IMR-90 (cell line): ENCODE measurements at regions not wholly inside any gene's neighbourhood (a gene's known extent, or its start where the extent isn't known, plus 50 kb on each side); places are given as distances from the start of the nearest gene placed in this dataset.

Experiments used
- ATAC-seq: fragments of 200-7000 bp; cut with Tn5 transposase; 2 replicates; pipeline ENCODE4 v1.9.1; 2020; ENCODE audit warnings: low read depth, mild to moderate bottlenecking, moderate library complexity
- BruUV-seq: library from RNA; stranded (reverse); fragments of 400-500 nt; replicated peaks from 2 replicates; lab custom pipeline; 2021; lab: Mats Ljungman, UMichigan
- CTCF ChIA-PET: fragments of 300-600 bp; formaldehyde crosslinking; extraction: SDS; loops from one replicate; lab custom pipeline; 2021; ENCODE audit warnings: antibody characterized with exemption; lab: Yijun Ruan, JAX
- POLR2A ChIA-PET: fragments of 300-600 bp; sonication (Branson Sonifier 250); formaldehyde crosslinking; loops from one replicate; lab custom pipeline; 2022; ENCODE audit warnings: antibody characterized with exemption; ENCODE audit not compliant: unreplicated experiment; lab: Charles Lee
- DNase-seq: peaks from one replicate; pipeline ENCODE4 v3.0.0; 2013
- H2AFZ ChIP-seq: replicated peaks from 2 replicates; pipeline ENCODE3; 2013; ENCODE audit warnings: low read length, mild to moderate bottlenecking; ENCODE audit not compliant: poor library complexity
- H2AK5ac ChIP-seq: 2 replicates; pipeline ENCODE4 v1.6.1; 2013; ENCODE audit warnings: low read depth, low read length, inconsistent platforms
- H2AK9ac ChIP-seq: replicated peaks from 2 replicates; pipeline ENCODE3; 2013; ENCODE audit warnings: mild to moderate bottlenecking, low read depth, low read length, moderate library complexity; ENCODE audit not compliant: poor library complexity
- H2BK120ac ChIP-seq: 2 replicates; pipeline ENCODE4 v1.6.1; 2013; ENCODE audit warnings: low read depth, low read length, inconsistent platforms
- H2BK15ac ChIP-seq: 3 replicates; pipeline ENCODE4 v1.6.1; 2013; ENCODE audit warnings: low read depth, low read length, inconsistent platforms
- H2BK20ac ChIP-seq: 2 replicates; pipeline ENCODE4 v1.6.1; 2013; ENCODE audit warnings: low read depth, mild to moderate bottlenecking, inconsistent platforms, low read length, moderate library complexity
- H2BK5ac ChIP-seq: 2 replicates; pipeline ENCODE4 v1.6.1; 2013; ENCODE audit warnings: mild to moderate bottlenecking, low read depth, low read length, inconsistent platforms; ENCODE audit not compliant: poor library complexity, severe bottlenecking
- H3K14ac ChIP-seq: replicated peaks from 2 replicates; pipeline ENCODE4 v1.6.1; 2013; ENCODE audit warnings: low read depth, low read length, inconsistent platforms
- H3K18ac ChIP-seq: 2 replicates; pipeline ENCODE4 v1.6.1; 2013; ENCODE audit warnings: low read depth, low read length, control low read depth
- H3K23ac ChIP-seq: 2 replicates; pipeline ENCODE4 v1.6.1; 2013; ENCODE audit warnings: low read depth, low read length, inconsistent platforms
- H3K27ac ChIP-seq: 2 replicates; pipeline ENCODE4 v1.5.1; 2013; ENCODE audit warnings: mild to moderate bottlenecking, control low read depth, low read length; ENCODE audit not compliant: insufficient read depth
- H3K27me3 ChIP-seq: 2 replicates; pipeline ENCODE4 v1.6.1; 2013; ENCODE audit warnings: low read length; ENCODE audit not compliant: control insufficient read depth, insufficient read depth
- H3K36me3 ChIP-seq: 2 replicates; pipeline ENCODE4 v1.6.1; 2013; ENCODE audit warnings: low read length, mixed read lengths; ENCODE audit not compliant: control insufficient read depth, insufficient read depth
- H3K4ac ChIP-seq: 2 replicates; pipeline ENCODE4 v1.6.1; 2013; ENCODE audit warnings: low read depth, low read length, inconsistent platforms
- H3K4me1 ChIP-seq: 2 replicates; pipeline ENCODE4 v1.6.1; 2013; ENCODE audit warnings: low read length, mixed read lengths; ENCODE audit not compliant: control insufficient read depth, insufficient read depth
- H3K4me2 ChIP-seq: 2 replicates; pipeline ENCODE4 v1.6.1; 2013; ENCODE audit warnings: low read depth, mild to moderate bottlenecking, control low read depth, low read length, moderate library complexity
- H3K4me3 ChIP-seq: 2 replicates; pipeline ENCODE4 v1.5.1; 2013; ENCODE audit warnings: low read depth, mild to moderate bottlenecking, control low read depth, low read length, moderate library complexity; ENCODE audit not compliant: insufficient read depth
- H3K56ac ChIP-seq: 2 replicates; pipeline ENCODE4 v1.6.1; 2013; ENCODE audit warnings: low read length, inconsistent platforms; ENCODE audit not compliant: insufficient read depth; ENCODE audit errors: extremely low read depth
- H3K79me1 ChIP-seq, 2 experiments: 2 replicates each; pipeline ENCODE4 v1.6.1; 2013; ENCODE audit warnings: low read length in 2 of 2, inconsistent platforms in 1 of 2, low read depth in 1 of 2
- H3K9ac ChIP-seq: 2 replicates; pipeline ENCODE4 v1.6.1; 2013; ENCODE audit warnings: low read depth, low read length, control low read depth
- H3K9me1 ChIP-seq: 2 replicates; pipeline ENCODE4 v1.6.1; 2013; ENCODE audit warnings: low read length, inconsistent platforms; ENCODE audit not compliant: insufficient read depth
- H3K9me3 ChIP-seq: 2 replicates; pipeline ENCODE4 v1.6.1; 2013; ENCODE audit warnings: low read length; ENCODE audit not compliant: control insufficient read depth, insufficient read depth
- H4K20me1 ChIP-seq: 2 replicates; pipeline ENCODE4 v1.6.1; 2013; ENCODE audit warnings: low read length, inconsistent platforms; ENCODE audit not compliant: insufficient read depth
- H4K5ac ChIP-seq: 2 replicates; pipeline ENCODE4 v1.6.1; 2013; ENCODE audit warnings: mild to moderate bottlenecking, low read depth, low read length, control low read depth
- H4K8ac ChIP-seq, 2 experiments: 2 replicates each; pipeline ENCODE4 v1.6.1; 2013; ENCODE audit warnings: low read depth in 2 of 2, low read length in 2 of 2, control low read depth in 1 of 2, inconsistent platforms in 1 of 2
- H4K91ac ChIP-seq: 2 replicates; pipeline ENCODE4 v1.6.1; 2013; ENCODE audit warnings: low read depth, low read length, inconsistent platforms; ENCODE audit not compliant: insufficient read depth
- BHLHE40 ChIP-seq: fragments of 150-350 bp; IDR thresholded peaks from 2 replicates; pipeline ENCODE4 v1.6.1; 2016; ENCODE audit warnings: mild to moderate bottlenecking, low read depth, low read length
- CEBPB ChIP-seq: IDR thresholded peaks from 2 replicates; pipeline ENCODE4 v1.6.1; 2012; ENCODE audit warnings: low read depth, low read length, improper control_type of control experiment
- CHD1 ChIP-seq: IDR thresholded peaks from 2 replicates; pipeline ENCODE4 v1.6.1; 2012; ENCODE audit warnings: low read depth, low read length, improper control_type of control experiment
- FOS ChIP-seq: fragments of 150-350 bp; IDR thresholded peaks from 2 replicates; pipeline ENCODE4 v1.6.1; 2016; ENCODE audit warnings: low read depth, low read length
- MAFK ChIP-seq: IDR thresholded peaks from 2 replicates; pipeline ENCODE4 v1.6.1; 2012; ENCODE audit warnings: low read depth, low read length, improper control_type of control experiment
- MAZ ChIP-seq: IDR thresholded peaks from 2 replicates; pipeline ENCODE4 v1.6.1; 2012; ENCODE audit warnings: low read depth, mild to moderate bottlenecking, low read length, improper control_type of control experiment, moderate library complexity, borderline replicate concordance
- MXI1 ChIP-seq: IDR thresholded peaks from 2 replicates; pipeline ENCODE4 v1.6.1; 2012; ENCODE audit warnings: low read depth, mild to moderate bottlenecking, low read length, moderate library complexity, borderline replicate concordance
- NFE2L2 ChIP-seq: fragments of 150-350 bp; IDR thresholded peaks from 2 replicates; pipeline ENCODE4 v1.6.1; 2016; ENCODE audit warnings: low read depth, mild to moderate bottlenecking, low read length
- POLR2A ChIP-seq: IDR thresholded peaks from 2 replicates; pipeline ENCODE4 v1.6.1; 2012; ENCODE audit warnings: mild to moderate bottlenecking, low read depth, low read length
- RAD21 ChIP-seq: IDR thresholded peaks from 2 replicates; pipeline ENCODE4 v1.6.1; 2012; ENCODE audit warnings: low read length, improper control_type of control experiment
- RCOR1 ChIP-seq: IDR thresholded peaks from 2 replicates; pipeline ENCODE4 v1.6.1; 2012; ENCODE audit warnings: mild to moderate bottlenecking, low read length, improper control_type of control experiment; ENCODE audit not compliant: insufficient replicate concordance
- RFX5 ChIP-seq: IDR thresholded peaks from 2 replicates; pipeline ENCODE4 v1.8.0; 2012; ENCODE audit warnings: low read depth, mild to moderate bottlenecking, low read length, moderate library complexity
- SMC3 ChIP-seq: fragments of 150-350 bp; IDR thresholded peaks from 2 replicates; pipeline ENCODE4 v1.6.1; 2016; ENCODE audit warnings: low read depth, mild to moderate bottlenecking, antibody characterized with exemption, low read length, moderate library complexity
- WGBS, 2 experiments: methylation state at CpG; one replicate each; pipeline versions ENCODE4 v1.1.5 to v1.1.7; 2013; ENCODE audit warnings: missing lambda C conversion rate in 2 of 2; ENCODE audit not compliant: insufficient read length in 1 of 2; ENCODE audit errors: extremely low coverage in 2 of 2; 5-methylcytosine and 5-hydroxymethylcytosine counted together
- dilution Hi-C: fragments of 300-500 bp; cut with HindIII; formaldehyde crosslinking; loops from one replicate; pipeline ENCODE4 v1.14.3; 2018; ENCODE audit warnings: low sequenced_read_pairs; ENCODE audit not compliant: unreplicated experiment
- in situ Hi-C: fragments of 300-500 bp; cut with MboI; formaldehyde crosslinking; loops from 3 replicates; pipeline ENCODE4 v1.14.3; 2019; ENCODE audit warnings: low sequenced_read_pairs, inconsistent platforms, mixed read lengths
- intact Hi-C: fragments of 100-400 bp; cut with micrococcal nuclease; formaldehyde crosslinking; loops from 2 replicates; pipeline ENCODE4 v1.10.0; 2022
- TF ChIP-seq, protein P1 (sequence below): fragments of 150-350 bp; IDR thresholded peaks from 2 replicates; pipeline ENCODE4 v1.6.1; 2016; ENCODE audit warnings: low read depth, mild to moderate bottlenecking, low read length, moderate library complexity, borderline replicate concordance
- TF ChIP-seq, protein P2 (sequence below): conservative IDR thresholded peaks from 2 replicates; pipeline ENCODE4 v1.5.1; 2012; ENCODE audit warnings: mild to moderate bottlenecking, low read depth, low read length, improper control_type of control experiment
- TF ChIP-seq, protein P3 (sequence below): fragments of 150-350 bp; IDR thresholded peaks from 2 replicates; pipeline ENCODE4 v1.6.1; 2017; ENCODE audit warnings: mild to moderate bottlenecking, antibody characterized with exemption, low read length, low read depth

DNA sequence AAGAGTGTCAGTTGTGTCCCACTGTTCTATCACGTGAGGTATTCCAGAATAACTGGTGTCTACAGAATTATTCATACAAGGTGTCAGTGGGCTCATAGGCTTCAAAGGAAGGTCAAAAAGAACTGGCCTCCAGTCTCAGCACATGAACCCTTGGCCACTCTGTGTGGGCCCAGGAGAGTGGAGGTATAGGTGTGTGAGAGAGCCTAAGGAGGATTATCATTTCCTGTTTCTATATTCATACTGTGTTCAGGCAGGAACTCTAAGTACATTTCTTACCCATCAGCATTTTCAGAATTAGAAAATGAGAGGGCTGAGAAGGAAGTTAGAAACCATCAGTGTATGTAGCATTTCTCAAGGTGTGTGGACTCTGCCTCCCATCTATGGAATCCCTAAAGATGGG lies 87.0 kb downstream of the BTG1 start:
- ATAC-seq (no peak), DNase-seq (no peak)
- intact Hi-C loops = no loop called here
- Histone ChIP-seq H4K8ac (peak overlapping the region; percentile 20 to 65; a peak in 1 of 4 replicates), H2BK15ac (peak overlapping the region; percentile 91; the same call in 1 of the 3 replicates), H2BK120ac (peak overlapping the region; percentile 74), H3K9me1 (peaks cover 6% of the 10 kb centered on the region), H3K27ac (no peak overlapping the region), H3K4me1 (peaks cover 12% of the 10 kb centered on the region), H4K91ac (peak overlapping the region; percentile 36; the same call in 1 of the 2 replicates), H3K18ac (peak overlapping the region; percentile 72; the same call in 1 of the 2 replicates), H3K36me3 (no peaks in the 10 kb centered on the region), H3K14ac (peak overlapping the region; percentile 51), H3K79me1 (peaks cover 0 to 13% of the 10 kb centered on the region in 2 experiments; a peak in 2 of 4 replicates), H2BK20ac (peak overlapping the region; percentile 75; the same call in 1 of the 2 replicates), H2AFZ (peak overlapping the region; percentile 45), H4K5ac (peak overlapping the region; percentile 53; the same call in 1 of the 2 replicates), H3K9ac (no peak overlapping the region), H2AK9ac (no peak overlapping the region), H2AK5ac (peak overlapping the region; percentile 77), H3K27me3 (no peaks in the 10 kb centered on the region), H3K23ac (no peak overlapping the region), H3K56ac (no peak overlapping the region), H3K4me2 (no peak overlapping the region), H3K4ac (peak overlapping the region; percentile 73; the same call in 1 of the 2 replicates), H2BK5ac (peak overlapping the region; percentile 3), H4K20me1 (no peaks in the 10 kb centered on the region), H3K4me3 (no peak overlapping the region), H3K9me3 (no peaks in the 10 kb centered on the region)
- TF ChIP-seq, protein P1, sequence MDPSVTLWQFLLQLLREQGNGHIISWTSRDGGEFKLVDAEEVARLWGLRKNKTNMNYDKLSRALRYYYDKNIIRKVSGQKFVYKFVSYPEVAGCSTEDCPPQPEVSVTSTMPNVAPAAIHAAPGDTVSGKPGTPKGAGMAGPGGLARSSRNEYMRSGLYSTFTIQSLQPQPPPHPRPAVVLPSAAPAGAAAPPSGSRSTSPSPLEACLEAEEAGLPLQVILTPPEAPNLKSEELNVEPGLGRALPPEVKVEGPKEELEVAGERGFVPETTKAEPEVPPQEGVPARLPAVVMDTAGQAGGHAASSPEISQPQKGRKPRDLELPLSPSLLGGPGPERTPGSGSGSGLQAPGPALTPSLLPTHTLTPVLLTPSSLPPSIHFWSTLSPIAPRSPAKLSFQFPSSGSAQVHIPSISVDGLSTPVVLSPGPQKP = no peak
- TF ChIP-seq RFX5 (no peak), CHD1 (no peak), POLR2A (no peak), RAD21 (no peak), RCOR1 (no peak), BHLHE40 (no peak), MXI1 (no peak), FOS (no peak), MAZ (no peak), NFE2L2 (no peak), MAFK (no peak), CEBPB (no peak), SMC3 (no peak)
- TF ChIP-seq, protein P2, sequence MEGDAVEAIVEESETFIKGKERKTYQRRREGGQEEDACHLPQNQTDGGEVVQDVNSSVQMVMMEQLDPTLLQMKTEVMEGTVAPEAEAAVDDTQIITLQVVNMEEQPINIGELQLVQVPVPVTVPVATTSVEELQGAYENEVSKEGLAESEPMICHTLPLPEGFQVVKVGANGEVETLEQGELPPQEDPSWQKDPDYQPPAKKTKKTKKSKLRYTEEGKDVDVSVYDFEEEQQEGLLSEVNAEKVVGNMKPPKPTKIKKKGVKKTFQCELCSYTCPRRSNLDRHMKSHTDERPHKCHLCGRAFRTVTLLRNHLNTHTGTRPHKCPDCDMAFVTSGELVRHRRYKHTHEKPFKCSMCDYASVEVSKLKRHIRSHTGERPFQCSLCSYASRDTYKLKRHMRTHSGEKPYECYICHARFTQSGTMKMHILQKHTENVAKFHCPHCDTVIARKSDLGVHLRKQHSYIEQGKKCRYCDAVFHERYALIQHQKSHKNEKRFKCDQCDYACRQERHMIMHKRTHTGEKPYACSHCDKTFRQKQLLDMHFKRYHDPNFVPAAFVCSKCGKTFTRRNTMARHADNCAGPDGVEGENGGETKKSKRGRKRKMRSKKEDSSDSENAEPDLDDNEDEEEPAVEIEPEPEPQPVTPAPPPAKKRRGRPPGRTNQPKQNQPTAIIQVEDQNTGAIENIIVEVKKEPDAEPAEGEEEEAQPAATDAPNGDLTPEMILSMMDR = no peak
- TF ChIP-seq, protein P3, sequence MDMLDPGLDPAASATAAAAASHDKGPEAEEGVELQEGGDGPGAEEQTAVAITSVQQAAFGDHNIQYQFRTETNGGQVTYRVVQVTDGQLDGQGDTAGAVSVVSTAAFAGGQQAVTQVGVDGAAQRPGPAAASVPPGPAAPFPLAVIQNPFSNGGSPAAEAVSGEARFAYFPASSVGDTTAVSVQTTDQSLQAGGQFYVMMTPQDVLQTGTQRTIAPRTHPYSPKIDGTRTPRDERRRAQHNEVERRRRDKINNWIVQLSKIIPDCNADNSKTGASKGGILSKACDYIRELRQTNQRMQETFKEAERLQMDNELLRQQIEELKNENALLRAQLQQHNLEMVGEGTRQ = no peak
- POLR2A ChIA-PET = no interaction called here
- dilution Hi-C loops = no loop called here
- WGBS, 2 experiments = no CpG with 5 or more reads among the region's 1 CpG
- BruUV-seq = no TSS peak
- CTCF ChIA-PET = no interaction called here
- in situ Hi-C loops = no loop called here
